ENCODE measurements at regions not wholly inside any gene's neighbourhood (a gene's known extent, or its start where the extent isn't known, plus 50 kb on each side); places are given as distances from the start of the nearest gene placed in this dataset.

- POLR2A ChIA-PET, result interaction anchor here (0.5 to 0.7 kb wide), 2 partner anchors 577 to 1559 kb away, joined by 3 to 6 read pairs; no protein-coding TSS in a partner anchor
- intact Hi-C loops (cut with micrococcal nuclease; ENCODE audit: unreplicated experiment), result no loop called here
Measured at GRCh38 chr12:98419081-98419794, 96.2 kb upstream of the TMPO start.

GRCh38 chr12:98419795-98420404, 95.5 kb upstream of the TMPO start:
- CTCF ChIA-PET (ENCODE audit: unreplicated experiment), result no interaction called here
- no peak overlapping the region for H3K27ac ChIP-seq (ENCODE audit: low read depth, low read length, poor library complexity, severe bottlenecking)
- H3K4me3 ChIP-seq (ENCODE audit: low read depth, low read length, poor library complexity, severe bottlenecking), result no peak overlapping the region
- POLR2A ChIA-PET, result interaction anchor here (0.5 kb wide), 1 partner anchor 576 kb away, joined by 6 read pairs; no protein-coding TSS in a partner anchor
- H3K4me1 ChIP-seq (ENCODE audit: insufficient read depth, low read length, poor library complexity, severe bottlenecking), result no peaks in the 10 kb centered on the region
- H2AFZ ChIP-seq (ENCODE audit: low read length), result no peak overlapping the region
- H4K20me1 ChIP-seq (ENCODE audit: insufficient read depth, low read length), result no peaks in the 10 kb centered on the region
- TF ChIP-seq CTCF (conservative IDR thresholded peaks at IDR 0.05; ENCODE audit: low read length) (no peak), EZH2phosphoT487 (IDR thresholded peaks at IDR 0.05; ENCODE audit: borderline replicate concordance, low read depth, low read length) (no peak)
- BruUV-seq (replicated peaks), result no TSS peak
- no peaks in the 10 kb centered on the region for H3K9me2 ChIP-seq (ENCODE audit: insufficient read depth, low read length)
- H3K36me3 ChIP-seq (ENCODE audit: insufficient read depth, low read length), result no peaks in the 10 kb centered on the region
- no peak for DNase-seq (ENCODE audit: low spot score)
- H3K9me3 ChIP-seq (ENCODE audit: low read length), result no peaks in the 10 kb centered on the region
- no peak overlapping the region for H3K4me2 ChIP-seq (ENCODE audit: low read length)
- no peaks in the 10 kb centered on the region for H3K79me2 ChIP-seq (ENCODE audit: insufficient read depth, low read depth, low read length)
- intact Hi-C loops (cut with micrococcal nuclease; ENCODE audit: unreplicated experiment), result no loop called here

More at GRCh38 chr12:98419081-98419794, 96.2 kb upstream of the TMPO start:
- H3K9me3 ChIP-seq (ENCODE audit: low read length), result no peaks in the 10 kb centered on the region
- no peaks in the 10 kb centered on the region for H3K36me3 ChIP-seq (ENCODE audit: insufficient read depth, low read length)
- no peak overlapping the region for H3K4me3 ChIP-seq (ENCODE audit: low read depth, low read length, poor library complexity, severe bottlenecking)
- H4K20me1 ChIP-seq (ENCODE audit: insufficient read depth, low read length), result no peaks in the 10 kb centered on the region
- H3K27ac ChIP-seq (ENCODE audit: low read depth, low read length, poor library complexity, severe bottlenecking), result no peak overlapping the region
- no peak overlapping the region for H2AFZ ChIP-seq (ENCODE audit: low read length)
- no peak for TF ChIP-seq EZH2phosphoT487 (IDR thresholded peaks at IDR 0.05; ENCODE audit: borderline replicate concordance, low read depth, low read length)
- no peak for TF ChIP-seq CTCF (conservative IDR thresholded peaks at IDR 0.05; ENCODE audit: low read length)
- BruUV-seq (replicated peaks), result no TSS peak
- H3K79me2 ChIP-seq (ENCODE audit: insufficient read depth, low read depth, low read length), result no peaks in the 10 kb centered on the region
- H3K9me2 ChIP-seq (ENCODE audit: insufficient read depth, low read length), result no peaks in the 10 kb centered on the region
- H3K4me1 ChIP-seq (ENCODE audit: insufficient read depth, low read length, poor library complexity, severe bottlenecking), result no peaks in the 10 kb centered on the region
- no peak overlapping the region for H3K4me2 ChIP-seq (ENCODE audit: low read length)
- no peak for DNase-seq (ENCODE audit: low spot score)
- CTCF ChIA-PET (ENCODE audit: unreplicated experiment), result no interaction called here

GRCh38 chr12:98420461-98420860, 94.9 kb upstream of the TMPO start:
- Histone ChIP-seq H3K79me2 (ENCODE audit: insufficient read depth, low read depth, low read length) (no peaks in the 10 kb centered on the region), H2AFZ (ENCODE audit: low read length) (no peak overlapping the region), H3K4me3 (ENCODE audit: low read depth, low read length, poor library complexity, severe bottlenecking) (no peak overlapping the region), H3K4me1 (ENCODE audit: insufficient read depth, low read length, poor library complexity, severe bottlenecking) (no peaks in the 10 kb centered on the region), H3K27ac (ENCODE audit: low read depth, low read length, poor library complexity, severe bottlenecking) (no peak overlapping the region), H3K4me2 (ENCODE audit: low read length) (no peak overlapping the region), H3K9me2 (ENCODE audit: insufficient read depth, low read length) (no peaks in the 10 kb centered on the region), H4K20me1 (ENCODE audit: insufficient read depth, low read length) (no peaks in the 10 kb centered on the region), H3K9me3 (ENCODE audit: low read length) (no peaks in the 10 kb centered on the region), H3K36me3 (ENCODE audit: insufficient read depth, low read length) (no peaks in the 10 kb centered on the region)
- TF ChIP-seq CTCF (conservative IDR thresholded peaks at IDR 0.05; ENCODE audit: low read length), result no peak
- no peak for TF ChIP-seq EZH2phosphoT487 (IDR thresholded peaks at IDR 0.05; ENCODE audit: borderline replicate concordance, low read depth, low read length)
- intact Hi-C loops (cut with micrococcal nuclease; ENCODE audit: unreplicated experiment), result no loop called here
- BruUV-seq (replicated peaks), result no TSS peak
- POLR2A ChIA-PET, result interaction anchor here (0.6 kb wide), 1 partner anchor 62 kb away, joined by 4 read pairs; no protein-coding TSS in a partner anchor
- no peak for DNase-seq (ENCODE audit: low spot score)
- CTCF ChIA-PET (ENCODE audit: unreplicated experiment), result no interaction called here
